Lower leg skin (tissue), 3 donors: ENCODE measurements at regions not wholly inside any gene's neighbourhood (a gene's known extent, or its start where the extent isn't known, plus 50 kb on each side); places are given as distances from the start of the nearest gene placed in this dataset.

ENCODE experiments used
- CTCF ChIP-seq, 3 donors: fragments of 450-650 bp; IDR thresholded peaks; one replicate each; pipeline ENCODE4 v1.5.1; 2016; ENCODE audit warnings: antibody characterized with exemption in 3 of 3, mild to moderate bottlenecking in 3 of 3, moderate library complexity in 2 of 3
- POLR2A ChIP-seq, 2 donors: fragments of 450-650 bp; IDR thresholded peaks; one replicate each; pipeline ENCODE4 v1.6.1; 2016 to 2017; ENCODE audit warnings: antibody characterized with exemption in 2 of 2, mild to moderate bottlenecking in 1 of 2, moderate library complexity in 1 of 2

- no peak for TF ChIP-seq CTCF (IDR thresholded peaks at IDR 0.05)
- no peak for TF ChIP-seq POLR2A (IDR thresholded peaks at IDR 0.05)
Observed at GRCh38 chr13:54836273-54836672, 1807.7 kb downstream of the OLFM4 start.
